IMR-90 (cell line): ENCODE measurements at regions not wholly inside any gene's neighbourhood (a gene's known extent, or its start where the extent isn't known, plus 50 kb on each side); places are given as distances from the start of the nearest gene placed in this dataset.

Experiments
- CEBPB ChIP-seq: IDR thresholded peaks from 2 replicates; pipeline ENCODE4 v1.6.1; 2012; ENCODE audit warnings: low read depth, low read length, improper control_type of control experiment
- CTCF ChIP-seq: conservative IDR thresholded peaks from 2 replicates; pipeline ENCODE4 v1.5.1; 2012; ENCODE audit warnings: mild to moderate bottlenecking, low read depth, low read length, improper control_type of control experiment
- FOS ChIP-seq: fragments of 150-350 bp; IDR thresholded peaks from 2 replicates; pipeline ENCODE4 v1.6.1; 2016; ENCODE audit warnings: low read depth, low read length
- MAFK ChIP-seq: IDR thresholded peaks from 2 replicates; pipeline ENCODE4 v1.6.1; 2012; ENCODE audit warnings: low read depth, low read length, improper control_type of control experiment
- MAZ ChIP-seq: IDR thresholded peaks from 2 replicates; pipeline ENCODE4 v1.6.1; 2012; ENCODE audit warnings: low read depth, mild to moderate bottlenecking, low read length, improper control_type of control experiment, moderate library complexity, borderline replicate concordance
- NFE2L2 ChIP-seq: fragments of 150-350 bp; IDR thresholded peaks from 2 replicates; pipeline ENCODE4 v1.6.1; 2016; ENCODE audit warnings: low read depth, mild to moderate bottlenecking, low read length
- POLR2A ChIP-seq: IDR thresholded peaks from 2 replicates; pipeline ENCODE4 v1.6.1; 2012; ENCODE audit warnings: mild to moderate bottlenecking, low read depth, low read length
- RAD21 ChIP-seq: IDR thresholded peaks from 2 replicates; pipeline ENCODE4 v1.6.1; 2012; ENCODE audit warnings: low read length, improper control_type of control experiment
- RCOR1 ChIP-seq: IDR thresholded peaks from 2 replicates; pipeline ENCODE4 v1.6.1; 2012; ENCODE audit warnings: mild to moderate bottlenecking, low read length, improper control_type of control experiment; ENCODE audit not compliant: insufficient replicate concordance
- RFX5 ChIP-seq: IDR thresholded peaks from 2 replicates; pipeline ENCODE4 v1.8.0; 2012; ENCODE audit warnings: low read depth, mild to moderate bottlenecking, low read length, moderate library complexity
- SMC3 ChIP-seq: fragments of 150-350 bp; IDR thresholded peaks from 2 replicates; pipeline ENCODE4 v1.6.1; 2016; ENCODE audit warnings: low read depth, mild to moderate bottlenecking, antibody characterized with exemption, low read length, moderate library complexity
- USF2 ChIP-seq: fragments of 150-350 bp; IDR thresholded peaks from 2 replicates; pipeline ENCODE4 v1.6.1; 2017; ENCODE audit warnings: mild to moderate bottlenecking, antibody characterized with exemption, low read length, low read depth

DNA sequence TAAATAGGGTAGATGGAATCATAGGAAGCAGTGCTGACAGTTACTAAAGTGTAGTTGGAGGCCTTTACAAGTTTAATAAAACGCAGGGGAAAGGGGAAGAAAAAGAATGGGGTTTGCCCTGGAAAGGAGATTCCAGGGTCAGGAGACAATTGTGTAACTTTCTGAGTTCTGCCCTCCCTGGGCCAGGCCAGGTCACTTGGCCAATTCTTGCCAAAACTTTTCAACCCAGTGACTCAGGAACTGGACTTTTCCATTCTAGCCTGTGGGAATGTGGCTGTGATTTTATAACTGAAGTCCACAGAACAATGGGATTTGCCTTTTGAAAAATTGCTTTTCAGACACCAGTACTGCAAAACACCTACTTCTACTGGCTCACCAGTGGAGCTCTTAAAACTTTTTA is 289.8 kb upstream of the ANKRD55 start:
- TF ChIP-seq CTCF (no peak), POLR2A (no peak), RFX5 (no peak), NFE2L2 (no peak), USF2 (no peak), MAFK (no peak), SMC3 (no peak), CEBPB (peak; percentile 30; the same call in 1 of the 2 replicates), RCOR1 (no peak), RAD21 (no peak), FOS (no peak), MAZ (no peak)
